Epithelial cell of proximal tubule (primary cell): ENCODE measurements at regions not wholly inside any gene's neighbourhood (a gene's known extent, or its start where the extent isn't known, plus 50 kb on each side); places are given as distances from the start of the nearest gene placed in this dataset.

Source experiments
- DNase-seq: peaks from one replicate; pipeline ENCODE4 v3.0.0-alpha.2; 2011; ENCODE audit warnings: low read depth
- H3K4me3 ChIP-seq: 2 replicates; pipeline ENCODE4 v1.5.1; 2011; ENCODE audit warnings: low read depth, mild to moderate bottlenecking, low read length
- CTCF ChIP-seq: conservative IDR thresholded peaks from 2 replicates; pipeline ENCODE4 v1.5.1; 2012; ENCODE audit warnings: low read depth, mild to moderate bottlenecking, low read length

DNA sequence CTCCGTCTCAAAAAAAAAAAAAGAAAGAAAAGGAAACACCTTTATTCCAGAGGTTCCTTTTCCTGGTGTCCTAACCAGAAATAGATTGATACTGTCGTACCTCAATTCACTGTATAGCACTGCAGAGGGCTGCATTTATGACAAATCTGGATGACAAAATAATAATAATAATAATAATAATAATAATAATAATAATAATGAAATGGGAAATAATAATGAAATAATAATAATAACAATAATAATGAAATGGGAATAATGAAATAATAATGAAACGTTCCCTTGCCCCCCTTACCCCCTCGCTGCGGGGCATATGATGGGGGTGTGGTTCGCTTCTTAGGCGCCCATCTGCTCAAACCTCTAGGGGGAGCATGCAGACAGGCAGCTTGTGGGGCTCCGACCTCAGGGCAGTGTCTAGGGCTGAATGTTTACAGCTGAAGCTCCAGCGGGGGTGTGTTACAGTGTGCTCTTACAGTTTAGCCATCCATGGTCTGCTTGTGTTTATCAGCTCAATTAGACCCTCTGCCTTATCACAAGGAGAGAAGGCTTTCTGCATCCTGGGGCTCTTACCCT is 1088.3 kb upstream of the SEL1L start:
- H3K4me3 ChIP-seq, result no peak overlapping the region
- no peak for TF ChIP-seq CTCF
- no peak for DNase-seq

- H3K4me3 ChIP-seq, result no peak overlapping the region
- no peak for TF ChIP-seq CTCF
- no peak for DNase-seq
These were observed 1092.8 kb upstream of the SEL1L start for GRCh38 chr14:82626156-82627066.

GRCh38 chr14:82635915-82636314 is 1102.3 kb upstream of the SEL1L start:
- no peak for DNase-seq
- no peak for TF ChIP-seq CTCF
- H3K4me3 ChIP-seq, result no peak overlapping the region

DNA sequence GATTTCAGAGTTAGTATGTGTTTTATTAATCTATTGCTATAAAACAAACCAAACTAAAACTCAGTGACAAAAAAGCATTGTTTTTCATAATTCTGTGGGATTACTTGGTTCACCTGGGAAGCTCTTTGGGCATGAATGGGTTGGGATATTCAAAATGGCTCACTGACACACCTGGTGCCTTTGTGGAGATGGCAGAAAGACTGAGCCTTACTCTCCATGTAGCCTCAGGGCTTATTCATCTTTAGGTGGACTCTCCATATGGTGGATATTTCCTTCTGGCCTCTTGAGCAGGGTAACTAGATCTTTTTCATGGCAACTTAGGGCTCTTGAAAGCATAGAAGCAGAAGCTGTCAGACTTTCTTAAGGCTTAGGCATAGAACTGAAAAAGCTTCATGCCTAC is 1102.8 kb upstream of the SEL1L start:
- no peak for TF ChIP-seq CTCF
- no peak for DNase-seq
- H3K4me3 ChIP-seq, result no peak overlapping the region

- no peak for DNase-seq
- no peak for TF ChIP-seq CTCF
These were observed 1107.4 kb upstream of the SEL1L start for GRCh38 chr14:82641050-82641540.

DNA sequence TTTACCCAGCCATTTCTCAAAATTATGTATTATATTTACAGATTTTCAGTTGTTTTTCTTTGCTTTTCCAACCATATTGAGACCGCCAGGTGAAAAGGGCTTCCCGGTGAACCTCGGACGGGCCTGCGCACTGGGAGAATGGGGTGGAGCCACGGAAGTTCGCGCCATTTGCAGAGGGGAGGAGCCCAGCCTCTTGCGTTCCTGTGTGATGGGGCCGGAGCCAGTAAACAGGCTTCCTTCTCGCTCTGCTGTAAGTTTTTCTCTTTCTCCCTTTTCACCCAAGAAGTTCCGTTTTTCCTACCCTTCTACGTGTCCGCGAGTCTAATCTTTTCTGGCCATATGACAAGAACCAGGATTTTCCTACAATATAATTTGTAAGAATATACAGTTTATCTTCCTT is 1108.8 kb upstream of the SEL1L start:
- DNase-seq, result no peak
- no peak overlapping the region for H3K4me3 ChIP-seq
- TF ChIP-seq CTCF, result no peak

More at GRCh38 chr14:82641050-82641540, 1107.4 kb upstream of the SEL1L start:
- no peak overlapping the region for H3K4me3 ChIP-seq
